Endodermal cell (in vitro differentiated cells): ENCODE measurements at regions not wholly inside any gene's neighbourhood (a gene's known extent, or its start where the extent isn't known, plus 50 kb on each side); places are given as distances from the start of the nearest gene placed in this dataset.

Source experiments
- DNase-seq: peaks from one replicate; pipeline ENCODE4 v3.0.0-alpha.2; 2017
- H3K27ac ChIP-seq: 2 replicates; pipeline ENCODE4 v1.5.1; 2013; ENCODE audit warnings: mild to moderate bottlenecking, low read depth, low read length, moderate library complexity
- H3K27me3 ChIP-seq: 2 replicates; pipeline ENCODE4 v1.6.1; 2013; ENCODE audit warnings: mild to moderate bottlenecking, low read length, moderate library complexity; ENCODE audit not compliant: insufficient read depth, control insufficient read depth, poor library complexity, severe bottlenecking
- H3K36me3 ChIP-seq: 2 replicates; pipeline ENCODE4 v1.7.0; 2013; ENCODE audit warnings: mild to moderate bottlenecking, low read length, moderate library complexity; ENCODE audit not compliant: control insufficient read depth, insufficient read depth
- H3K4me1 ChIP-seq: one replicate; pipeline ENCODE4 v1.7.0; 2013; ENCODE audit warnings: low read length; ENCODE audit not compliant: control insufficient read depth, insufficient read depth
- H3K4me3 ChIP-seq: 2 replicates; pipeline ENCODE4 v1.5.1; 2013; ENCODE audit warnings: mild to moderate bottlenecking, low read length, moderate library complexity
- H3K9ac ChIP-seq: 2 replicates; pipeline ENCODE4 v1.6.1; 2013; ENCODE audit warnings: mild to moderate bottlenecking, low read length, moderate library complexity; ENCODE audit not compliant: poor library complexity, severe bottlenecking; ENCODE audit errors: extremely low read depth
- H3K9me3 ChIP-seq: 2 replicates; pipeline ENCODE4 v1.6.1; 2013; ENCODE audit warnings: mild to moderate bottlenecking, low read length, moderate library complexity; ENCODE audit not compliant: control insufficient read depth
- H3K27ac Mint-ChIP-seq: 2 replicates; pipeline ENCODE4 v1.8.0; 2020; ENCODE audit warnings: mixed read lengths
- H3K27me3 Mint-ChIP-seq: 2 replicates; pipeline ENCODE4 v1.8.0; 2021; ENCODE audit warnings: mild to moderate bottlenecking, mixed read lengths; ENCODE audit not compliant: insufficient read depth
- H3K36me3 Mint-ChIP-seq: 2 replicates; pipeline ENCODE4 v1.8.0; 2020; ENCODE audit warnings: low read depth, mixed read lengths
- H3K4me1 Mint-ChIP-seq: 2 replicates; pipeline ENCODE4 v1.8.0; 2020; ENCODE audit warnings: mixed read lengths
- H3K4me3 Mint-ChIP-seq: 2 replicates; pipeline ENCODE4 v1.8.0; 2020; ENCODE audit warnings: mild to moderate bottlenecking, moderate library complexity, mixed read lengths
- H3K9me3 Mint-ChIP-seq: 2 replicates; pipeline ENCODE4 v1.8.0; 2020; ENCODE audit warnings: mild to moderate bottlenecking, mixed read lengths
- WGBS, 2 experiments: methylation state at CpG; one replicate each; pipeline versions ENCODE4 v1.1.5 to v1.1.7; 2013; ENCODE audit warnings: missing lambda C conversion rate in 2 of 2, mixed read lengths in 1 of 2; ENCODE audit not compliant: insufficient coverage in 1 of 2, insufficient read length in 1 of 2; 5-methylcytosine and 5-hydroxymethylcytosine counted together
- TF ChIP-seq, protein P1 (sequence below): fragments of 200-600 bp; sonication (generic); conservative IDR thresholded peaks from 2 replicates; pipeline ENCODE4 v1.5.0; 2021; ENCODE audit warnings: antibody characterized with exemption, mild to moderate bottlenecking

DNA sequence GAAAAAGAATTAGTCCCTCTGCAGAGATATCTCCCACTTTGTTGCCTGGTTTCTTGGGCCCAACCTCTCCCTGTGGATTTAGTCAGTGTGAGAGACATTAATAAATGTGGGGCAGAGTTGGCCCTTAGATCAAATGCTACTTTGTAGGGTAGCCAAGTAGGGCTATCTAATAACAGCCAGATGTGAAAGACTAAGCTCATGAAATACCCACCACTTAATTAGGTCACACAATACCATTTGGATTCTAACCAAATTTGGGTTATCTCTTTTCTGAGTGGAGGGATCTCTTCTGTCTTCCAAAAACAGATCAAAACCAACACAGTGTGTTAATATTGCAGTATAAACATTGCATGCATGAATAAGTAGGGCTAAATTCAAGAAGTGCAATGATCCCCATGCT, 626.8 kb upstream of the ZEB2 start:
- Mint-ChIP-seq H3K9me3 (peaks cover 7% of the 10 kb centered on the region), H3K36me3 (no peaks in the 10 kb centered on the region), H3K4me3 (no peak overlapping the region), H3K4me1 (peaks cover 2% of the 10 kb centered on the region), H3K27ac (no peak overlapping the region), H3K27me3 (no peaks in the 10 kb centered on the region)
- H3K36me3 ChIP-seq: no peaks in the 10 kb centered on the region
- H3K27ac ChIP-seq: no peak overlapping the region
- no peak overlapping the region for H3K4me3 ChIP-seq
- TF ChIP-seq, protein P1, sequence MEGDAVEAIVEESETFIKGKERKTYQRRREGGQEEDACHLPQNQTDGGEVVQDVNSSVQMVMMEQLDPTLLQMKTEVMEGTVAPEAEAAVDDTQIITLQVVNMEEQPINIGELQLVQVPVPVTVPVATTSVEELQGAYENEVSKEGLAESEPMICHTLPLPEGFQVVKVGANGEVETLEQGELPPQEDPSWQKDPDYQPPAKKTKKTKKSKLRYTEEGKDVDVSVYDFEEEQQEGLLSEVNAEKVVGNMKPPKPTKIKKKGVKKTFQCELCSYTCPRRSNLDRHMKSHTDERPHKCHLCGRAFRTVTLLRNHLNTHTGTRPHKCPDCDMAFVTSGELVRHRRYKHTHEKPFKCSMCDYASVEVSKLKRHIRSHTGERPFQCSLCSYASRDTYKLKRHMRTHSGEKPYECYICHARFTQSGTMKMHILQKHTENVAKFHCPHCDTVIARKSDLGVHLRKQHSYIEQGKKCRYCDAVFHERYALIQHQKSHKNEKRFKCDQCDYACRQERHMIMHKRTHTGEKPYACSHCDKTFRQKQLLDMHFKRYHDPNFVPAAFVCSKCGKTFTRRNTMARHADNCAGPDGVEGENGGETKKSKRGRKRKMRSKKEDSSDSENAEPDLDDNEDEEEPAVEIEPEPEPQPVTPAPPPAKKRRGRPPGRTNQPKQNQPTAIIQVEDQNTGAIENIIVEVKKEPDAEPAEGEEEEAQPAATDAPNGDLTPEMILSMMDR: no peak
- H3K27me3 ChIP-seq: no peaks in the 10 kb centered on the region
- no peak overlapping the region for H3K9ac ChIP-seq
- no peak for DNase-seq
- no peaks in the 10 kb centered on the region for H3K9me3 ChIP-seq
- no peaks in the 10 kb centered on the region for H3K4me1 ChIP-seq

DNA sequence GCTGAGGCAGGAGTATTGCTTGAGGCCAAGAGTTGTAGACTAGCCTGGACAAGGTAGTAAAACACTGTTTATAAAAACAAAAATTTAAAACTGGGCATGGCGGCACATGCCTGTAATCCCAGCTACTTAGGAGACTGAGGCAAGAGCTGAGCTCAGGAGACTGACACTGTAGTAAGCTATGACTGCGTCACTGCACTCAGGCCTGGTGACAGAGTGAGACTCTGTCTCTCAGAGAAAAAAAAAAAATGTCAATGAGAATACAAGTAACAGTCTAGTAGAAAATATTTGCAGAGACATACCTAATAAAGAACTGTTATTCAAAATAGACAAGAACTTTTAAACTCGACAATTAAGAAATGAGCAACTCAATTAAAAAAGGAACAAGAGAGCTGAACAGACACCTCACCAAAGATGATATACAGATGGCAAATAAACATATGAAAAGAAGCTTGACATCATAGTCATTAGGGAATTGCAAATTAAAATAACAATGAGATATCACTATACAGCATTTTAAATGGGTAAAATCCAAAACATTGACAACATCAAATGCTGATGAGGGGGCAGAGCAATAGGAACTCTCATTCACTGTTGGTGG, 624.3 kb upstream of the ZEB2 start:
- peaks cover 7% of the 10 kb centered on the region for H3K4me1 Mint-ChIP-seq
- H3K27ac Mint-ChIP-seq: no peak overlapping the region
- DNase-seq: no peak

DNA sequence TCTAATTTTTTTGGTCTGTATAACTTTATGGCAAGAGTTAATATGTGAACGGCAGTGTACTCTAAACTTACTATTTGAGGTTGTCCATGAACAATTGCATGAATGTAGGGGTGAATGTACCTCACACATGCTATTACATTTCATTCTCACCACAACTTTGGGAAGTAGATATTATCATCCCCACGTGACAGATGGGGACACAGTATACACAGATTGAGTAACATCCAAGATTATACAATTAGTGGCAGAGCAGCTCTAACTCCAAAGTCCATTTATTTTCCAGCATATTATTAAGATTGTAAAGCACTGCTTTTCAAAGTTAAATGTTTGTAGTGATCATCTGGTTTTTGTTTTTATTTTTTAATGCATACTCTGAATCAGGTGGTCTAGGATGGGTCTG, 622.1 kb upstream of the ZEB2 start:
- H3K4me1 Mint-ChIP-seq: peaks cover 7% of the 10 kb centered on the region
- no peaks in the 10 kb centered on the region for H3K9me3 ChIP-seq
- no peak overlapping the region for H3K9ac ChIP-seq
- no peak overlapping the region for H3K4me3 ChIP-seq
- H3K9me3 Mint-ChIP-seq: no peaks in the 10 kb centered on the region
- no peaks in the 10 kb centered on the region for H3K27me3 Mint-ChIP-seq
- TF ChIP-seq, protein P1: no peak
- no peak overlapping the region for H3K4me3 Mint-ChIP-seq
- no peak overlapping the region for H3K27ac ChIP-seq
- H3K36me3 Mint-ChIP-seq: no peaks in the 10 kb centered on the region
- no peaks in the 10 kb centered on the region for H3K27me3 ChIP-seq
- no peak for DNase-seq
- no peaks in the 10 kb centered on the region for H3K36me3 ChIP-seq
- peaks cover 8% of the 10 kb centered on the region for H3K4me1 ChIP-seq
- 86 to 91% methylated on average over 1 to 2 of the region's 2 CpGs for WGBS, 2 experiments
- H3K27ac Mint-ChIP-seq: no peak overlapping the region

More for the DNA sequence above, 624.3 kb upstream of the ZEB2 start:
- Mint-ChIP-seq H3K36me3 (no peaks in the 10 kb centered on the region), H3K9me3 (peaks cover 7% of the 10 kb centered on the region), H3K27me3 (no peaks in the 10 kb centered on the region), H3K4me3 (no peak overlapping the region)
- Histone ChIP-seq H3K27me3 (no peaks in the 10 kb centered on the region), H3K4me1 (peaks cover 8% of the 10 kb centered on the region), H3K9me3 (no peaks in the 10 kb centered on the region), H3K9ac (no peak overlapping the region), H3K4me3 (no peak overlapping the region), H3K27ac (no peak overlapping the region), H3K36me3 (no peaks in the 10 kb centered on the region)
- TF ChIP-seq, protein P1: no peak
- 97 to 100% methylated on average over 2 to 3 of the region's 3 CpGs for WGBS, 2 experiments
